ENCODE measurements at regions not wholly inside any gene's neighbourhood (a gene's known extent, or its start where the extent isn't known, plus 50 kb on each side); places are given as distances from the start of the nearest gene placed in this dataset.

GRCh38 chr12:89980236-89980635 lies 271.6 kb upstream of the ATP2B1 start:
- TF ChIP-seq, protein P1, sequence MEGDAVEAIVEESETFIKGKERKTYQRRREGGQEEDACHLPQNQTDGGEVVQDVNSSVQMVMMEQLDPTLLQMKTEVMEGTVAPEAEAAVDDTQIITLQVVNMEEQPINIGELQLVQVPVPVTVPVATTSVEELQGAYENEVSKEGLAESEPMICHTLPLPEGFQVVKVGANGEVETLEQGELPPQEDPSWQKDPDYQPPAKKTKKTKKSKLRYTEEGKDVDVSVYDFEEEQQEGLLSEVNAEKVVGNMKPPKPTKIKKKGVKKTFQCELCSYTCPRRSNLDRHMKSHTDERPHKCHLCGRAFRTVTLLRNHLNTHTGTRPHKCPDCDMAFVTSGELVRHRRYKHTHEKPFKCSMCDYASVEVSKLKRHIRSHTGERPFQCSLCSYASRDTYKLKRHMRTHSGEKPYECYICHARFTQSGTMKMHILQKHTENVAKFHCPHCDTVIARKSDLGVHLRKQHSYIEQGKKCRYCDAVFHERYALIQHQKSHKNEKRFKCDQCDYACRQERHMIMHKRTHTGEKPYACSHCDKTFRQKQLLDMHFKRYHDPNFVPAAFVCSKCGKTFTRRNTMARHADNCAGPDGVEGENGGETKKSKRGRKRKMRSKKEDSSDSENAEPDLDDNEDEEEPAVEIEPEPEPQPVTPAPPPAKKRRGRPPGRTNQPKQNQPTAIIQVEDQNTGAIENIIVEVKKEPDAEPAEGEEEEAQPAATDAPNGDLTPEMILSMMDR (IDR thresholded peaks at IDR 0.05), result no peak
- TF ChIP-seq POLR2A (IDR thresholded peaks at IDR 0.05), result no peak
